GM18511 (cell line): ENCODE measurements at regions not wholly inside any gene's neighbourhood (a gene's known extent, or its start where the extent isn't known, plus 50 kb on each side); places are given as distances from the start of the nearest gene placed in this dataset.

ENCODE experiments used
- ATAC-seq: cut with Tn5 transposase; IDR thresholded peaks from one replicate; pipeline ENCODE4 v1.9.1; 2021; ENCODE audit warnings: mild to moderate bottlenecking, moderate library complexity; ENCODE audit not compliant: unreplicated experiment

DNA sequence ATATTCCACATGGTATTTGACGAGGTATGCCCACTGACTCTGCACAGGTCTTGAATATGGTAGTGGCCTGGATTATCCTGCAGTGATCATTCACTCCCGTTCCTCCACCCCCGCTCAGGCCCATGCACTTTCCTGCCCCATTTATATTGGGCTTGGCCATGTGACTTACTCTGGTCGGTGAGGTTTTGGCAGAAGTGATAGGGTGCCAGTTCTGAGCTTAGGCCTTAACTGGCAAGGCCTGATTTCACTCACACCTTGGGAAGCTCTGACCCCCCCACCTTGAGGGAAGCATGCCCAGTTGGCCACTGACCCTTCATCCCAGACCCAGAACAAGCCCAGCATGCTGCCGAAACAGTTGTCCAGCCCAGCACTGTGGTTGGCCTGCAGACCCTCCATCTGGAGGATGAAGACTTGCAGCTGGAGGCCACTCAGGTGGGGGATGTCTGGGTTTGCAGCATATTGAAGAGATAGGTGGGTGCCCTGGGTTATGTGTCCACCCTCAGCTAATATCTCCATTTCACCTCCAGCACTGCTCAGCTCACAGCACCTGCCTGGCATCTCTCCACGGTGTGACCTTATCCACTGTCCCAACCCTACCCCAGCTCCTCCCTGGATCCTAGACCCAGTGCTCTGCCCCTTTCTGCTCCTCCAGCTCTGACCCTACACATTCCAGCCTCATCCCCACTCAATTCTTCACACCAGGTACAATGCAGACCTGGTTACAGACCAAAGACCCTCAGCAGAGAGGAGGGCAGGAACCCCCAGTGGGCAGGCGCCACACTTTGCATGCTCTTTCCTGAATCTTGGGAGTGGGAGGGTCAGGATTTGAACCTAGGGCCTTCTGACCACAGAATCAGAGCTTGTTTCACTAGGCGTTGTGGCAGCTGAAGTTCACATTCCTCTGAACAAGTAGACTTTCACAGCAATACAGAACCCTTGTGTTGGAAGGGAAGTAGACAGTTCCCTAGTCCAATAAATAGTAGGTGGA, 138.1 kb upstream of the CHST15 start:
- ATAC-seq = peak; percentile 72

- ATAC-seq = no peak
Observed at GRCh38 chr10:124230635-124231167, 137.3 kb upstream of the CHST15 start.

GRCh38 chr10:124229989-124230634, 136.7 kb upstream of the CHST15 start:
- no peak for ATAC-seq

DNA sequence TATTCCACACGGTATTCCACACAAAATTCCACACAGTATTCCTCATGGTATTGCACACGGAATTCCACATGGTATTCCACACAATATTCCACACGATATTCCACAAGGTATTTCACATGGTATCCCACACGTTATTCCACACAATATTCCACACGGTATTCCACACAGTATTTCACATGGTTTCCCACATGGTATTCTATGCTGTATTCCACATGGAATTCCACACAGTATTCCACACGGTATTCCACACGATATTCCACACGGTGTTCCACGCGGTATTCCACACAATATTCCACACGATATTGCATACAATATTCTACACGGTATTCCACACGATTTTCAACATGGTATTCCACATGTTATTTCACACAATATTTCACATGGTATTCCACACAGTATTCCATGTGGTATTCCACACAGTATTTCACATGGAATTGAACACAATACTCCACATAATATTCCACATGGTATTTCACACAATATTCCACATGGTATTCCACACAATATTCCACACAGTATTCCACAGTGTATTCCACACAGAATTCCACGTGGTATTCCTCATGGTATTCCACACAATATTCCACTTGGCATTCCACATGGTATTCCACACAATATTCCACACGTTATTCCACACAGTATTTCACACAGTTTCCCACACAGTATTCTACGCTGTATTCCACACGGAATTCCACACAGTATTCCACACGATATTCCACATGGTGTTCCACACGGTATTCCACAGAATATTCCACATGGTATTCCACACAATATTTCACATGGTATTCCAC, 136.0 kb upstream of the CHST15 start:
- no peak for ATAC-seq

- no peak for ATAC-seq
Observed at GRCh38 chr10:124228471-124228870, 135.1 kb upstream of the CHST15 start.

GRCh38 chr10:124227988-124228387, 134.6 kb upstream of the CHST15 start:
- ATAC-seq = no peak

DNA sequence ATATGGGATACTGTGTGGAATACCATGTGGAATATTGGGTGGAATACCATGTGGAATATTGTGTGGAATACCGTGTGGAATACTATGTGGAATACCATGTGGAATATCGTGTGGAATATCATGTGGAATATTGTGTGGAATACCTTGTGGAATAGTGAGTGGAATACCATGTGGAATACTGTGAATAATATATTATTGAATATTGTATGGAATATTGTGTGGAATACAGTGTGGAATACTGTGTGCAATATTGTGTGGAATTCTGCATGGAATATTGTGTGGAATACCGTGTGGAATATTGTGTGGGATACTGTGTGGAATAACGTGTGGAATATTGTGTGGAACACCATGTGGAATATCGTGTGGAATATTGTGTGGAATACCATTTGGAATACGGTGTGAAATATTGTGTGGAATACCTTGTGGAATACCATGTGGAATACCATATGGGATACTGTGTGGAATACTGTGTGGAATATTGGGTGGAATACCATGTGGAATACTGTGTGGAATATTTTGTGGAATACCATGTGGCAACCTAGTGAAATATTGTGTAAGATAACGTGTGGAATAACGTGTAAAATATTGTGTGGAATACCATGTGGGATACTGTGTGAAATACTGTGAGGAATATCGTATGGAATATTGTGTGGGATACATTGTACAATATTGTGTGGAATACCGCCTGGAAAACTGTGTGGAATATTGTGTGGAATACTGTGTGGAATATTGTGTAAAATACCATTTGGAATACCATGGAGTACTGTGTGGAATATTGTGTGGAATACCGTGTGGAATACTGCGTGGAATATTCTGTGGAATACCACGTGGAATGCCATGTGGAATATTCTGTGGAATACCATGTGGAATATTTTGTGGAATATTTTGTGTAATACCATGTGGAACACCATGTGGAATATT, 133.9 kb upstream of the CHST15 start:
- ATAC-seq = no peak

- ATAC-seq = no peak
Observed at GRCh38 chr10:124226271-124227054, 133.1 kb upstream of the CHST15 start.

DNA sequence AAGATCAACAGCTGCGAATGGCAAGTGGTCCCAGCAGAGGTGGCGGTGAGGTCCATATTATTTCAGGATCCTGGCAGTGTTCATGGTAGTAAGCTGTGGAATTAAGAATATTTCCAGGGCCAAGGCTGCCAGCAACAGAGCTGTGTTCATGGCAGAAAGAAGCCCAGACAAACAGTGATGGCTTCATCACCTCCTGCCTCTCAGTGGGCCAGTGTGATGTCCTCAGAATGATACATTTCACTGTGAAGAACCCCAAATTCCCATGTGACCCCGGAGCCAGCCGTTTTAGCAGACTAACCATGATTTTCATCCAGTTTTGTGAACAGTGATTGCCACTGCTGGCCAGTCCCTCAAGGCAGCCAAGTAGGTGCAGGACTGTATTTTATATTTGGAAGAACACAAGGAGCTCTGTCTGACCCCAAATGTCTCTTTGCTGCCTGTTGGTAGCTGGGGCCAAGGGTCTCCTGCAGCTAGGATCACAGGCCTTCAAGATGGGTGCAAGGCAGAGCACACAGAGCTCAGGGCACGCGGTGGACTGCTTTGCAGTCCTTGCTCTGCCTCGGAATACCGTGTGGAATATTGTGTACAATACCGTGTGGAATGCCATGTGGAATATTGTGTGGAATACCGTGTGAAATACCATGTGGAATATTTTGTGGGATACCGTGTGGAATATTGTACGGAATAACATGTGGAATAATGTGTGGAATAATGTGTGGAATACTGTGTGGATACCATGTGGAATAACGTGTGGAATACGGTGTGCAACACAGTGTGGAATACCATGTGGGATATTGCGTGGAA, 132.3 kb upstream of the CHST15 start:
- ATAC-seq = no peak

DNA sequence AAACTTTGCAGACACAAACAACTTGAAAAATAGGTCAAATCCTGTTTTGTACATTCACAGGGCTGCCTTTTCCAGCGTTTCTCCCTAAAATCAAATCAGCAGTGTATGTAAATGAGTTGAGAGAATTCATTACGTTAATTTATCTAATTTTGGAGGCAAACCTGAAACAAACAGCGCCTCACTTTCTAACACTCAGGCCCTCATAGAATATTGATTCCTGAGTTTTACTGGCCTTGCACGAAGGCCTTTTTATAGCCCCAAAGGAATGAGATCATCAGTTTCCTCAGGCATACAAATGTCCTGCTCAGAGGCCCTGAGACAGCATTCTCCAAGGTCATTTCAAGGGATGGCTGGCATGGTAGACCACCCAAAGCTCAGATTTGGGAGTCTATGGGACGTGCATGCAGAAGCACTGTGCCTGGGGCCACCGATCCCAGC, 131.7 kb upstream of the CHST15 start:
- no peak for ATAC-seq

DNA sequence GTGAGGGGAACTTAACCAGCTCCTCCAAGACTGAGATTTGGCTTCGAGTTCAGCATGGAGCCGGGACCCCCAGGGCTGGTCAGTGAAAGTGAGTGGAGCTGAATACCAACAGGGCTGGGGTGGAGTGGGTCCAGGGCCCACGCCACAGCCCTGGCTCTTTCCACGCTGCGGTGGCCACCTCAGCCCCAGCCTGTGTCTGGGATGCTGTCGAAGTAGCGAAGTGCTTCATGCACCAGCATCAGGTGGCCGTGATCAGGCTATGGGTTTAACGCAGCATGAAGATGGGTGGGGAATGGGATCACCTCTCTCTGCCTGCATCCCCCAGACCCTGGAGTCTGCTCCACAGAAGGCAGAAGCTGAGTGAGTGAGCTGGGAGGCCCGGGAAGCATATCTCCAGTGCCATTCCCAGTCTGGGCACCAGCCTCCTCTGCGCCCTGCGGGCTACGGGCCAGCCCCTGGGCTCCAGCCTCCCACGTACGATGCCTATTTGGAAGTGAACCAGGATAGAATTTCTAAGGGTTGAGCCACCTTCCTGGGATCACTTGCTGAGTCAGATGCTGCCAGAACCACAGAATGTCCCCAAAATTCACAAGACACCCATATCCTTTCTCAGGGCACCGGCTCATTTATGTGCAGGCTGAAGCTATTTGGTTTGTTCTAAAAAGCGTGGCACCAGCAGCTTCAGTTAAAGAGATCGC, 131.1 kb upstream of the CHST15 start:
- no peak for ATAC-seq

GRCh38 chr10:124223711-124224085, 130.3 kb upstream of the CHST15 start:
- no peak for ATAC-seq

- no peak for ATAC-seq
Observed at GRCh38 chr10:124222988-124223710, 129.8 kb upstream of the CHST15 start.

DNA sequence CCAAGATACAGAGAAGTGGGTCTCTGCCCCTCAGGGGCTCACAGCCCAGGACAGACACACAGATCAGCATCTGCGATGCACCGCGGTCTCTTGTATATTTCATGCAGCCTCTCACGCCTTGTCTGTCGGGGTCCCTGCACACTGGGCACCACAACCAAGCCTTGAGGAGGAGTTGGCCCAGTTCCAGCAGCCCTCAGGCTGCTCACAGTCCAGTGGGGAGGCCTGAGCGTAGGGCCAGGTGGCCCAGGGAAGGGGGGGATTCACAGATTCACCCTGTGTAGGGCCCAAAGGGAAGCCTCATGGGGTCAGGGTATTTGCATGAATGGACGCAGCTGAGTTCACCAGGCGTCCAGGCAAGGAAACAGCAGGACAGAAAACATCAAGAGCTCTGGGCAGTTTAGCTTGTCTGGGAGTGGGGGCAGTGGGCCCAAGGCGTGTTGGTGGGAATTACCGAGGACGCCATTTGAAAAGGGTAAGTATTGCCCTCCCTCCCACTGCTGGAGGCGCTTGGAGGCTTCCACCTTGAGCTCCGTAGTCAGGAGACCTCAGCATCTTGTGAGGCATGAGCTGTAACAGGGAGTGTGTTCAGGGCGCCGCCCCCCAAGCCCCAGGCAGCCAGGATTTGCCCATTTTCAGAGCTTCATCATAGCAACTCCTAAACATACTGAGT, 129.1 kb upstream of the CHST15 start:
- ATAC-seq = peak; percentile 33

- ATAC-seq = peak; percentile 82
Observed at GRCh38 chr10:124221356-124222317, 128.2 kb upstream of the CHST15 start.
